ENCODE measurements at regions not wholly inside any gene's neighbourhood (a gene's known extent, or its start where the extent isn't known, plus 50 kb on each side); places are given as distances from the start of the nearest gene placed in this dataset.

DNA sequence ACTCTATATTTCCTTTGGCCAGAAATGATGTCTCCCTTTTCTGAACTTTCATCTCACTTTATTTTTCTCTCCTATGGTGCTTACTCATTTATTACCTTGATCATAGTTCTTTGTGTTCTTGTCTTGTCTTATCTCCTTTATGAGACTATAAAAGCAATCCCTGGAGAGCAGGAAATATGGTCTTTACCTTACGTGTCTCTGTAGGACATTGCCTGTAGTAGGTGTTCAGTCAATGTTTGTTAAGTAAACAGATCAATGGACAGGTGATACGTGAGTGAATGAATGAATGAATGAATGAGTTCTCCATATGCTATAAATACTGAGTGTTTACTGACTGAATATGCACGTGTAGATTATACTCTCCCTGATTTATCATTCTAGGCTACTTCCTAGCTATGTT, 193.7 kb upstream of the HMGA2 start:
- DNase-seq = no peak

DNA sequence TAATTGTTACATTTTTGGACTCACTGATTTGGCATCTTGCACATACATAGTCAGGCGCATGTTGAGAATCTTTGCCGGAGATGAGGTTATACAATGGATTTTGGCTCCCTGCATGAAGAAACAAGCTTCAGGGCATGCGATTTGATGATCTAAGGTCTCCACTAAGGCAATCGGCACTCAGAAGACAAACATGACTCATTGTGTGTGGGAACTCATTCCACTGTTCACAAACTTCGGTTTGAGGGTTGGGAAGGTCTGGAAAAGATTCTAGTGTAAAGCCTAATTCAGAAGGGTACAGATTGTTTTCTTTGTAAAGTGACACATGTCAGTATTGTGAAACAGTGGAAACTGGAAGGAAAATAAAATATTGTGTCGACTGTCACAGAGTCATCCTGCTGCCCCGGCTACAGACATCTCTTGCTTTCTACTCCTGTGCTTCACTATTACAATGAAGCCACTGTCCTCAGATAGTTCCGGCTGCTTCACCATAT, 192.6 kb upstream of the HMGA2 start:
- DNase-seq = no peak

DNA sequence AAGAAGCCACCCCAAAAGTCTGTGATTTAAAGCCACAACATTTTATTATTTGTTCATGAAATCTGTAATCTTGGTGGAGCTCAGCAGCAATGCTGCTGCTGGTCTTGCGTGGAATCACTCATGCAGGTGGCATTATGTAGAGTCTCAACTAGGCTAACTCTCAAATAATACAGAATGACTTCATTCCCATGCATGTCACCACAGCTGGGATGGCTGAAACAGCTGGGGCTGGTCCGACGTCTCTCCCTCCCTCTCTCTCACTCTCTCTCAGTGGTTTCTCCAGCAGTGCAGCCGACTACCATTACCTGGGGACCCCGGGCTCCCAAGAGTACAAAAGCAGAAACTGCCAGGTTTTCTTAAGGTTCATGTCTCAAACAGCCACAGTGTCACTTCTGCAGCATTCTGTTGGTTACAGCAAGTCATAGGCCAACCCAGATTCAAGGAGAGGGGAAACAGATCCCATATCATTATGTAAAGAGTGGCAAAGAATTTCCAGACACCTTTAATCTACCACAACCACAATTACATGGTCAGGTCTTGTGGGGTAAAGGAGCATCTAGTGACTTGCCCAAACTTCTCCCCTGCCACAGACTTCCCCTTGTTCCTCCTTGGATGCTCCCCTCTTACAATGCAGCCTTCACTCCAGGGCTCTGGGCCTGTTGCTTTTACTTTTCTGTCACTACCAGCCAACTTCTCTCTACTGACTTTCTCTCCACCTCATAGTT, 192.0 kb upstream of the HMGA2 start:
- DNase-seq = no peak

DNA sequence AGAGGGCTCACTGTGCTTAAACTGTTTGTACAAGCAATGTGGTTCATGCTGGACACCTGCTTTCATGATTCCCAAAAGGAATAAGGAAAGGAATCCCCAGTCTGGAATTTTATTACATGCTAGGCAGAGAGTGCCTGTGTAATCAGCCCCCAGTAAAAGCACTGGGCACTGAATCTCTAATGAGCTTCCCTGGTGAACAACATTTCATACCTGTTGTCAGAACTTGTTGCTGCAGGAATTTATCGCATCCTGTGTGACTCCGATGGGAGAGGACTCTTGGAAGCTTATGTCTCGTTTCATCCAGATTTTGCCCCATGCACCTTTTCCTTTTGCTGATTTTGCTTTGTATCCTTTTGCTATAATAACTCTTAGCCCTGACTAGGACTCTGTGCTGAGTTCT, 190.2 kb upstream of the HMGA2 start:
- DNase-seq = no peak

DNA sequence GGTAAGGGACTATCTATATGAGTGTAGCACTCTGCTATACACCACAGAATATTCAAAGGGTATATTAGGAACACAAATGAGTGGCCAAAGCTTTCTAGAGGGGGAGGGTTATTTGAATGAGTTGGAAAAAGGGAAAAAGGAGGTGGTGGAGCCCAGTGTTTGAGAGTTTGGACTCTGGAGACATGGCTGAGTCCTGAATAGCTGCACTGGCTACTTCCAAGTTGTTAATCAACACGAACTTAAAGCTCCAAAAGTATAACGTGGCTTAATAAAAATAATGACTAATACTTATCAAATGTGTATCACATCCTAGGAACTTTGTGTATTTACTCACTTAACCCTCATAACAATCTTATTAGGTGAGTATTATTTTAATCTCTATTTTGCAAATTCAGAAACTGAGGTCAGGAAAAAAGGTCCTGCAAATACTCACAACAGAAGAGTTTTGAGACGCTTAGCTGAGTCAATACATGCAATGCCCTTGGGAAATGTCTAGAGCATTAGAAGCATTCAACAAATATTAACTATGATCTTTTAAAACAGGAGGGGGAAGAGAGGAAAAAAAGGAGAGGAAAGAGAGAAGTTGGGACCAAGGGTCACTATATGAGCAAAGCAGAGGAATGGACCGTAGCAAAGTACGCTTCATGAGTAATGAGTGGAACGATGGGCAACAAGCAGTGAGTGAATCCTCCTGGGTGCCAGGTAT, 189.5 kb upstream of the HMGA2 start:
- DNase-seq = no peak

DNA sequence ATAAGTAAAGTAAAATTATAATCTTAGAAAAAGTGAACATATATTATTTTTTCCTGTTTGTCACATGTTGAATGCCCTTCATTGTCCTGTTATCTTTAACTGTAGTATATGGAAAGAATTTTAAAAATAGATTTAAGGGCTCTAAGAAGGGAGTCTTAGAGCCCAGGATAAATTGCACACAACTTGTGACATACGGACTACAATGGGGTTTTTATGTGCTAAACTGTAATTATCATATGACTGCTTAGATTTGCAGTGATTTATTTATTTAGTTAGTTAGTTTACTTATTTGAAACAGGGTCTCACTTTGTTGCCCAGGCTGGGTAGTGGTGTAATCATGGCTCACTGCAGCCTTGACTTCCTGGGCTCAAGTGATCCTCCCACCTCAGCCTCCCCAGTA, 187.8 kb upstream of the HMGA2 start:
- no peak for DNase-seq

DNA sequence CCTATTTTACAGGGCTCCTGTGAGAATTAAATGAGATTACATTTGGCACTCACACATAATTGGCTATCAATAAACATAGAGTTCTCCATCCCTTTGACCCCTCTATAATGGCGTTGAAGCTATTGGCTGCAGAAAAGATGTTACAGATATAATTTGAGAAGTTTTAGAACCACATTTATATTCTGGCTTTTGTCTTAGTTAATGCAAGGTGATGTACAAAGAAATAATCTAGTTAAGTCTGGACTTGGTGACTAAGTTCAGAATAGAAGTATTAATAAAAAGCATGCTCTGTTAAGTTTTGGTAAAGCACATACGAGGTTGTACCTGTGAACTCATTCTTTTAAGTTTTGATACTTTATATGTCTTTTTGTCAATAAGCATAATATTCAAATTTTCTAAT, 187.1 kb upstream of the HMGA2 start:
- DNase-seq = no peak

DNA sequence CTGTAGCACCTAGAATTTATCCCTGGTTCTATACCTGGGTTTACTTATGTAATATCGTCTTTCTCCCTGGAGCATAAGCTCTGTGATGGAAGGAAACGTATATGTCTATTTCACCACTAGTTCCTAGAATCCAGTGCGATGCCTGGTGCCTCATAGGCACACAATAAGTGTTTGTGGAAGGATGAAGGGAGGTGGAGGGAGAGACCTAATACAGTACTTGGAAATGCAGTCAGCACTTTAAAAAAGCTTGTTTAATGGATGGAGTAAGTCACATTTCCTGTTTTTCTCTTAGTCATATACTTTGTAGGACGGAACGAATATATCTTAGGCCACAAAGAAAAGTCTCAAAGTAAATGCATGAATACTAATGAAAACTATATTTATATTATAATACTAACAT, 186.5 kb upstream of the HMGA2 start:
- DNase-seq = no peak

DNA sequence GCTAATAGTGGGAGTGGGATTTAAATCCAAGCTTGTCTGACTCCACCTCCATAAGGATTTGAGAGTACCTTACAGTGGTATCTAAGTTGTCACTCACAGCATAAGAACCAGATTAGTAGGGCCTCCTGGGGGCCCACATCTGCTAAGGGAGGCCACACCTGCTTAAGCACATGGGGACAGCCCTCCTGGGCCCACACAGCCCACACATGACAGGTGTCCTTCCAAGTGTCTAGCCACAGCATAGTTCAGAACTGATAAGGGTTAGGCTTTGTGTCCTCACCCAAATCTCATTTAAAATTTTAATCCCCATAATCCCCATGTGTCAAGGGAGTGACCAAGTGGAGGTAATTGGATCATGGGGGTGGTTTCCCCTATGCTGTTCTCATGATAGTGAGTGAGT, 186.0 kb upstream of the HMGA2 start:
- no peak for DNase-seq

DNA sequence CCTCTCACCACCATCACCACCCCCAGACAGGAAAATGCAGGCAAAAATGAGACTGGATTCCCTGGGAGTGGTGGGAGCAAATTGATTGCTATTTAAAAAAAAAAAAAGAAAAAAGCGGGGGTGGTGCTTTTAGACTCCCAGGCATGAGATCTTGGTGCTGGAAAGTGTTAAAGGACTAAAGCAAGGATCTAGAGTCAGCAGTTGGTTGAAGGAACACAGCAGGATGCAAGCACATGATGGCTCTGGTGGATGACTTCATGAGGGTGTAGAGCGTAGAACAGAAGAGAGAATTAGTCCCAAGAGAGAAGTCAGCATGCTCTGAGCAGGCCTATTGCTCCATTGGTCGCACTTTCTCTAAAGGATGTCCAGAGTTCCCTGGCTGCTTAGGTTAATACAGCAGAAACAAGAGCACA, 183.8 kb upstream of the HMGA2 start:
- DNase-seq = no peak

DNA sequence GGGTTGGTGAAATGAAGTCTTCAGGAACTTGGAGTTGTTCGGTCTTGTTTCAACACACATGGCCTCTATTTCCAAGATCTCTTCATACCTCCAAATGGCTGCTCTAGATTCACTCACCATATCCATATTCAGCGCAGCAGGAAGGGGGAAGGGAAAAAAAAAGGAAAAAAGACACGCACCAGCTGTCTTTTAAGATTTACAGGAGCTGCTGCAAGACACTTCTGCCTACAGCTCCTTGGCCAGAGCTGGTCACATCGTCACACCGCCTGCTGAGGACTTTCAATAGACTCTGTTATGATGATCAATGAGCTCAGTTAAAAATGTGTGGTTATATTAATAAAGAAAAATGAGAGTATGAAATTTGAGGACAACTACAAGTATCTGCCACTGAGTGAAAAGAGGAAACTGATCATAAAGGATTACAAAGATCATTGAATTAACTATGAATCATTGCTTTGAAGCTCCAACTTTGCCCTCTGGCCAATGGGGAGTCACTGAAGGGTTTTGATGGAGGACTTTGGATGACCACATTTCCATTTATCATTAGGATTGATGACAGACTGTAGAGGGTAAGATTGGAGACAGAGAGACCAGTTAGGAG, 182.1 kb upstream of the HMGA2 start:
- DNase-seq = no peak

DNA sequence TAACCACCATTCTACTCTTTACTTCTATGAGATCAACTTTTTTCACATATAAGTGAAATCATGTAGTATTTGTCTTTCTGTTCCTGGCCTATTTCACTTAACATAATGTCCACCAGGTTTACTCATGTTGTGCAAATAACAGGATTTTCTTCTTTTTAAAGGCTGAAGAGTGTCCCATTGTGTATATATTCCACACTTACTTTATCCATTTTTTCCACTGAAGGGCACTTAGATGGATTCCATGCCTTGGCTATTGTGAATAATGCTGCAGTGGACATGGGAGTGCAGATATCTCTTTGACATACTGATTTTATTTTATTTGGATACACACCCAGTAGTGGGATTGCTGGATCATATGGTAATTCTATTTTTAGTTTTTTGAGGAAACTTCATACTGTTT, 181.1 kb upstream of the HMGA2 start:
- DNase-seq = no peak

DNA sequence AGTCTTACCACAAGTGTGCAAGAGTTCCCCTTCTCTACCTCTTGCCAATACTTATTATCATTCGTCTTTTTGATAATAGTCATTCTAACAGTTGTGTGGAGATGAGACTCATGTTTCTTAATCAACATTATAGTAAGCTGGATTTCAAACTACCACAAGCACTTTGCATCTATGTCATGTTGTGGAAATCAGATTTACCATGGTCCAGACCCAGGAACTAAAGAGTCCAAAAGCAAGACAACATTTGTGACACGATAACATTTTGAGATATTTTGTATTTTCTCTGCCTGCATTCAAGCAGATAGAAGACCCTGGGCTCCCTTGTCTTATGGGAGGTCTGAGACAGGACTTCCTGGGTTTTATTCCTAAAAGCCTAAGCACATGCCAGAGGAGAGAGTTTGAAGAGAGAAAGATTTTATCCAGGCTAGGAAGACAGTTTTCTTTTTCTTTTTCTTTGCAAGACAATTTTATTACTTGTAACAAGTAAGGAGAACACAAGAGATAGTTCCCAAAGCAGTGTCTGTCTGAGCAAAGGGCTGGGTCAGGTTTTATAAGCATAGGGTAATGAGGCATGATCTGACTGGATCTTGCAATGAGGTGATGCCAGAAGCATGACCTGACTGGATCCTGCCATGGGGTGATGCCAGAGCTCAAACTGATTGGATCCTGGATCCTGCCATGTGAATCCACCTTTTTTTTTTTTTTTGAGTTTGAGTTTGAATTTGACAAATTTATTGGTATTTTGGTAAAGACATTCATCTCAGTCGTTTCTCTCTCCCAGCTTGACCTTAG, 180.5 kb upstream of the HMGA2 start:
- DNase-seq = no peak

DNA sequence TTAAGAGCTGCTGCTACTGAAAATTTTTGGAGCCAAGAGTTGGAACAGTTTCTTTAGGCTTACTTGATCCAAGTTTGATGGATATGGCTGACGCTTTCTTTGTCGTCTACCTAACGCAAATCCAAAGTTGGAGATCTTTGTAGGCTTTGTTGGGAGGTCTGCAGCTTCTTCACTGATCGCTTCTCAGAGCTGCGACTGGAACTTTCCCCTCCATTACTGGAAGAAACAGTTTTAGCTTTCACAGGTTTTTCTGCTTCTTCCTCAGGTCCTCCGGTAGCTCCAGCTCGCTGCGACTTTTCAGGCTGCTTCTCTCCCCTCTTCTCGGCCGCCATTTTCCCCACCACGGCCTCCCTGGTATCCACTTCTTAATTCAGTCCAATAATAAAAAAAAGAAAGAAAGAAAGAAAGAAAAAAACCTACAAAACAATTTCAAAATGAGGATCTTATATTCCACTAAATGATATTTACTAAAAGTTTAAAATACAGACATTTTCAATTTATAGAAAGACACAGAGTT, 178.1 kb upstream of the HMGA2 start:
- DNase-seq = no peak

DNA sequence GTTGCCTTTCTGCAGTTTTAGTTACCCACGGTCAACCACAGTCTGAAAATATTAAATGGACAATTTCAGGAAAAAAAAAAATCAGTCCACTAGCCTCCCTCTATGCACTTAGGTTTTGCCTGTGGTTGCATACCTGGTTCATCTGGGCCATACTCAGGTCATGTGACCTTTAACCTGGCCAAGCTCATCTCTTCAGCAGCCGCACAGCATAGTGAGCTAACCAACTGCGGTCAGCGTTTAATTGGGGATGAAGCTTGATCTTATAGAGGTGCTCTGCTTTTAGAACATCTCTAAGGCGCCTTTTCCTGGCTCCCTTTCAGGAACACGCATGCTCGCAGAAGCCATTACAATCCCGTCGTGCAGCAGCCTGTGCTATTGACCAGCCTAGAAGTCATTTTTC, 177.2 kb upstream of the HMGA2 start:
- DNase-seq = no peak

DNA sequence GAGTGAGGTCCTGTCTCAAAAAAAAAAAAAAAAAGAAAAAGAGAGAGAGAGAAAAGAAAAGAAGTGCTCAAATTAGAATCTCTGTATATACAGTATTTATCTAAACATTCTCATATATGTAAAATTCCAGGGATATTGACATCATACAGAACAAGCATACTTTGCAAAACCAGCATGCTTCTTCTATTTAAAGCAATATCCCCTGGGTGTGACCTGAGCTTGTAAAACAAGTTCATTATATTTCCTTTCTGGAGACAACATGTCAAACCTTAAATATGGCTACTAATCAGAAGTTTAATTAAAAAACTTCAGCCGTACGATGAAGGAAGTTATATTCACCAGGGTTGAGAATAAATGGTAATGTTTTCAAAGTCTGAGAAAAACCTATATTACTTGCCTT, 175.8 kb upstream of the HMGA2 start:
- DNase-seq = no peak

DNA sequence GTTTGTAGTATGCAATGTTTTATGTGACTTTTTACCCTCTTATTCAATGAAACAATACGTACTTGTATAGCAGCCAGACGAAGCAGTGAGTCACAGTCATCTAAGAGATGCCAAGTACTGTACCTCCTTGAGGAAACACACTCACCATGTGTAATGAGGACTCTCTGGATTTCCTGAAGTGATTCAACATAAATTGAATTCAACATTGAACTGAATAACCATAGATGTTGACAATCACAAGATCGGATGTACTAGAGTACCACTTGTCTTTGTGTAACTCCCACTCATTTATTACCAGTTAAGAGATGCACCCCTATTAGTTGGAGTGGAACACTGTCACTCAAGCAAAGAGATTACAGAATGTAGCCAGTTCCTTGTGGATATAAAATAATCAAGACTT, 175.2 kb upstream of the HMGA2 start:
- DNase-seq = no peak

DNA sequence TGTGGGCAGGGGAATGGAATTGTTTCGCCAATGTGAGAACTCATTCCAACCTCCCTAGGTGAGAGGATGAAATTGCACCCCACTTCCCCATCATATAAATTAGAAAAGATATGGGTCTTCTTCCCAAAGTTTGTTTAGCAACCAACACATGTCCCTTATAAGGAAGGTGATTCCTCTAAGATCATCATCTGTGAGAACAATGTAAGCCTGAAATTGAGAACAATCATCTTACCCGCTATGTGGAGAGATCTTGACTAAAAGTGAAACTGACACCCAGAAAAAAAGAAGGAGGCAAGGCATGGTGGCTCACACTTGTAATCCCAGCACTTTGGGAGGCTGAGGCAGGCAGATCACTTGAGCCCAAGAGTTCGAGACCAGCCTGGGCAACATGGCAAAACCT, 173.2 kb upstream of the HMGA2 start:
- no peak for DNase-seq

DNA sequence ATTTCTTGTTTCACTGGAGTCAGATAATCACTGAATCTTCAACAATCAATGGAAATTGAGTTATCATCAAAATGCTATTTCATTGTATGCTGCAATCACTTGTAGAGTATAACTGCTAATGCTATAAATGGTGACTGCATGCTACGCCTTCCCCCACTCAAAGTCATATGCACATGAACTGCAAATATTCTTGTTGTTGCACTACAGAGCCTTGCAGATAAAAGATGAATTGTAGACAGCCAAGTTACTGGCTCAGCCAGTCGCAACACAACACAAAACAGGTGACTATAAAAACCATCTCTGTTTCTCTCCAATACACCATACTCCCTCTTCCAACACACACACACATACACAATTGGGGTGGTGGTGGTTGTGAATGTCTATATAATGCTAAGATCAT, 171.0 kb upstream of the HMGA2 start:
- no peak for DNase-seq

DNA sequence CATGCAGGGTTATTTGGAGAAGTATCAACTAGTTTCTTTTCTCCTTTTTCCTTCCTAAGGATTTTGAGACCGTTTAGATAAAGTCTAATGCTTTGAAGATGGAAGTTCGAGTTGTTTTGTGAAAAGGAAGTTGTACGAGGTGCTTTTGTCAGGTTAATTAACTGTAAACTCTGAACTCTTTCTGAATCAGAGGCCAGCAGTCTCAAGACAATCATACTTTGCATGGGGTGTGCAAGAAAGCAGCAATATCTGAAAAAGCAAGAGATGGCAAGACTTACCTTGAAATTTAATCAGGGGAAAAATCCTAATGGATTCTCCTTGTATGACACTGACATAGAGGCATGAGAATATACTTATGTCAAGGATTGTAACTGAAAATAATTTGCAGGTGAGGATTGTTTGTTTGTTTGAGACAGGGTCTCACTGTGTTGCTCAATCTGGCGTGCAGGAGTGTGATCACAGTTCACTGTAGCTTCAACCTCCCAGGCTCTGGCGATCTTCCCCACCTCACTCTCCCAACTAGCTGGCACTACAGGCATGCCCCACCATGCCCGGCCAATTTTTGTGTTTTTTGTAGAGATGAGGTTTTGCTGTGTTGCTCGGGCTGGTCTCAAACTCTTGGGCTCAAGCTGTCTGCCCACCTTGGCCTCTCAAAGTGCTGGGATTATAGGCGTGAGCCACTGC, 170.2 kb upstream of the HMGA2 start:
- DNase-seq = no peak

DNA sequence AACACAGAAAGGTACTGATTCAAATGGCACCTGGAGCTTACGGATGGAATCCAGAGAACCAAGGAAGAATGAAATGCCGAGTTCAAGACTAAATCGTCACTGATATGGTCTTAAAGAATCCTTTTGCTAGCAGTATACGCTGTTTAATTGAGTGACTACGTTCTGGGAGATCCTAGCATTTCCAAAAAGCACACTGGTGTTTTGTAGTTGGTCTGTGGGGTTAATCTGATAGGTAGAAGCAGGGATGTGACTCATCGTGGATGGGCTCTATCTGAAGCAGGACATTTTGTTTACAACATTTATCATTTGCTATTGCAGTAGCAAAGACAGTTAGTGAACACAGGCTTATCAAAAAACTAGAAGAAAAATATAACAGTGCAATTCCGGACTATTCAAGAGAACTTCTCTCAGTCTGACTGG, 169.2 kb upstream of the HMGA2 start:
- no peak for DNase-seq

DNA sequence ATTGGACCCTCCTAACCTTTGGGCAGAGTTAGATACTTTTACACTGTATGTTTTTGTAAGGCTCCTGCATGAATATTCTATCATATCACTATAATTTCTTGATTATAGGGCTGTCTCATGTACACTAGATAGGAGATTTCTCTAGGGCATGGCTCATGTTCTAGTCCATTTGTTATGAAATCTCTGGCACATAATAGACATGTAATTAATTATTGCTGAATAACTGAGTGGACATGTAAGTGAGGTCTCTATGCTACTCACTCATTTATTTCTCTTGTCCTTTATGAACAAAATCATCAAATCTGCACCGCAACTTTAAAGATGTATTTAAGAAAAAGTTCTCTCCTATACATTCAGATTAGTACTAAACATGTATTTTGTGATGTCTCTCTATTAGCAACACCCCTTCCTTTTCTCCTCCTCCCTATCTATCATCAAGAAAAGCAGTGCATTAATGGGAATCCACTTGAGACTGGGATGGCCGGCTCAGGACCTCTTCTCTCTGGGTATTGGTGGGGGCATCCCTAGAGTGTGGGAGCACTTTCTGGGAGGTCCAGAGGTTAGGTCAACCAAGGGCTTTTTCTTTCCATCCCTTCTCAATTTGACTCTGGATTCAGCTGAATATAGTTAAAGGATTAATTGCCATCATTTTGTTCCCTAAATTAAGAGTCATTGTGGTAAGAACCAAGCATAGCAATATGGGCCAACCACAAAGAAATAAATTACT, 168.0 kb upstream of the HMGA2 start:
- no peak for DNase-seq
